ENCODE measurements at regions not wholly inside any gene's neighbourhood (a gene's known extent, or its start where the extent isn't known, plus 50 kb on each side); places are given as distances from the start of the nearest gene placed in this dataset.
A peak's percentile ranks its signal among the peaks of the same experiment; 100 is the strongest.

DNA sequence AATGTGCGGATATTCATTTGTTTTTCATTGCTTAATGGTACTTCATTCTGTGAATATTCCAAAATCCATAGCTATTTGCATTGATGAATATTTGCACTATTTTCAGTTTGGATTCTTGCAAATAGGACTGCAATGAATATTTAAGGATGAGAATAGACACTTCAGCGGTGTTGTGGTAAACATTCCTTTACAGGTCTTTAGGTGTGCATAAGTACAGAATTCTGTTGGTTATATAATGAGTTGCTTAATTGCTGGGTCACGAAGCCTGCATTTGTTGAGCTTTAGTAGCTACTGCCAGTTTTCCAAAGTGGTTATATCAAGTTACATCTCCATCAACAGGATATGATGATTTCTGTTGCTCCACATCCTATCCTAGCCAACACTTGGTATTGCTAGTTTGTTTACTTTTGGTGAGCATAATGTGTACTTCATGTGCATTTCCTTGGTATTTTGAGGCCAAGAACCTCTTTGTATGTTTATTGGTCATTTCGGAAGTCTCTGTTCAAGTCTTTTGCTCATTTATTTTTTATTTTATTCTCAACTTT, 64.2 kb upstream of the CYYR1 start:
- TF ChIP-seq, protein P1, sequence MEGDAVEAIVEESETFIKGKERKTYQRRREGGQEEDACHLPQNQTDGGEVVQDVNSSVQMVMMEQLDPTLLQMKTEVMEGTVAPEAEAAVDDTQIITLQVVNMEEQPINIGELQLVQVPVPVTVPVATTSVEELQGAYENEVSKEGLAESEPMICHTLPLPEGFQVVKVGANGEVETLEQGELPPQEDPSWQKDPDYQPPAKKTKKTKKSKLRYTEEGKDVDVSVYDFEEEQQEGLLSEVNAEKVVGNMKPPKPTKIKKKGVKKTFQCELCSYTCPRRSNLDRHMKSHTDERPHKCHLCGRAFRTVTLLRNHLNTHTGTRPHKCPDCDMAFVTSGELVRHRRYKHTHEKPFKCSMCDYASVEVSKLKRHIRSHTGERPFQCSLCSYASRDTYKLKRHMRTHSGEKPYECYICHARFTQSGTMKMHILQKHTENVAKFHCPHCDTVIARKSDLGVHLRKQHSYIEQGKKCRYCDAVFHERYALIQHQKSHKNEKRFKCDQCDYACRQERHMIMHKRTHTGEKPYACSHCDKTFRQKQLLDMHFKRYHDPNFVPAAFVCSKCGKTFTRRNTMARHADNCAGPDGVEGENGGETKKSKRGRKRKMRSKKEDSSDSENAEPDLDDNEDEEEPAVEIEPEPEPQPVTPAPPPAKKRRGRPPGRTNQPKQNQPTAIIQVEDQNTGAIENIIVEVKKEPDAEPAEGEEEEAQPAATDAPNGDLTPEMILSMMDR (conservative IDR thresholded peaks at IDR 0.05; ENCODE audit: low read depth, low read length) = no peak
- H3K4me3 ChIP-seq (ENCODE audit: low read depth, low read length) = no peak overlapping the region
- DNase-seq (ENCODE audit: low read depth) = peak; percentile 11

DNA sequence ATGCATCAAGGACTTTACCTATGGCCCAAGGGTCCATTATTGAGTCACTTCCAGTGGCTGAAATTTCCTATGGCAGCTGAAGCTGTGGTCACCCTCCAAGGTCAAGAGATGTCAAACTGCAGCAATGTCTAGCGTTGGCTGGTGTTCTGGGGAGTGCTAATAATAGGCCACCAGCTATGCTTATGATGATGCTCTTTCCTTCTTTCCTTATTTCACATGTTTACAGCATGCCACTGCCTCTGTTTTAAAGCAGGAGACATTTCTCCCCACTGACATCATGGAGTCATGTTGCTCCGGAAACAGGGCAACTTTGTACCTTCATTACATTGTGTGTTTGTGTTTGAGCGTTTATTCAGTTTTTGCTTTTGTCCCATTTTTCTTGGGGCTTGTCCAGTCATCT, 62.6 kb upstream of the CYYR1 start:
- DNase-seq (ENCODE audit: low read depth) = no peak
- H3K4me3 ChIP-seq (ENCODE audit: low read depth, low read length) = no peak overlapping the region
- TF ChIP-seq, protein P1 (conservative IDR thresholded peaks at IDR 0.05; ENCODE audit: low read depth, low read length) = no peak

DNA sequence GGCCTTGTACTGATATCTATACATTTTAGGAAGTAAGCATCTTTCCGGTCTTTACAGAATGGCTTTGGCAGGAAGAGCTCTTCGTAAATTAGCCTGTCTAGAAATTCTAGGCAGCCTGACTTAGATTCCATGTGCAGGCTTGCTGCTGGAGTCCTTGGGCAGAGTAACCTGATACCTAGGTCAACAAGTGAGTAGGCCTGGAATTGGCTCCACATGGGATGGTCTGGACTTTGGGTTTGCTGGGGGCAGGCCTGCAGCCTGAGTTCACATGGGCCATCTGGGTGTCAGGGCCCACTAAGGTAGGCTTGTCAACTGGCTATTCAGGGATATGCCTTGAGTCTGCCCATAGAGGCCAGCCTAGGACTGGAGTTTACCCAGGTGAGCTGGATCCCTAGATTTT, 59.6 kb upstream of the CYYR1 start:
- no peak overlapping the region for H3K4me3 ChIP-seq (ENCODE audit: low read depth, low read length)
- DNase-seq (ENCODE audit: low read depth) = no peak
- TF ChIP-seq, protein P1 (conservative IDR thresholded peaks at IDR 0.05; ENCODE audit: low read depth, low read length) = no peak

DNA sequence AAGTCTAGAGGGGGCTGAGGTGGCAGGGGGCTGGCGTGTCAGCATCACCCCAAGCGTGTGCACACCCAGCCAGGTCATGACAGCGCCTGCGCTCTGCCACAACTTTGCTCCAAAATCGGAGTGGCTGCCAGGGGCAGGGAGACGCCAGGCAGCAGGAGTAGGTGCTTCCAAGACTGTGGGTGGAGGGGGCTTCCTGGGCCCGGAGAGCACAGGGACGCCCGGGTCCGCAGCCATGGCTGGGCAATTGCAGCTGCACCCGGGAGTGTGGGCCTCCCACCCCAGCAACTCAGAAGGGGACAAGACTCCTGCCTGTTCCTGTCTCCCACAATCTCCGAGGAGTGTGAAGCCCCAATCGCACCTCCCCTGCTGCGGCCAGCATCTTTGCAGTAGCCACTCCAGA, 53.1 kb upstream of the CYYR1 start:
- no peak overlapping the region for H3K4me3 ChIP-seq (ENCODE audit: low read depth, low read length)
- no peak for DNase-seq (ENCODE audit: low read depth)
- TF ChIP-seq, protein P1 (conservative IDR thresholded peaks at IDR 0.05; ENCODE audit: low read depth, low read length) = no peak

DNA sequence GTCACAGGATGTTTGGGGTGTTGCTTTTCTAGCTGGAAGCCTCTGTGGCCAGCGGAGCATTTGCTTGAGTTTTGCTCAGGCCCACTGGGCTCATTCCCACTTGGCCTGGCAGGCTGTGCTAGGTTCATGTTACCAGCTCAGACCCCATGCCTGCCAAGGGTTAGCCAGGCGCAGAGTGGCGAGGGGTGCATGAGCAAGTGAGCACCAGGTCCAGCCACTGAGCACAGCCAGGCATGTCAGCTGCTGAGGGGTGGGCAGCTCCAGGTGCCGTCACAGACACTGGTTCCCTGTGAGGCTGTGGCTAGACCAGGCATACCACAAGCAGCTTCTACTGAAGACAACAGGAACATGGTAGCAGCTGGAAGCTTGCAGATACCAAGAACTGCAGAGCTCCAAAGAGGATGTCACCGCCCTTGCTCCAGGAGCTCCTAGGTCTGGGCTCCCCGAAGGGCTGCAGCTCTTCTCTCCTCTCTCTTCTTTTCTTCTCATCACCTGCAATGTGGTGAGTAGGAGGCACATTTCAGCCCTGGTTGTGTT, 52.0 kb upstream of the CYYR1 start:
- TF ChIP-seq, protein P1 (conservative IDR thresholded peaks at IDR 0.05; ENCODE audit: low read depth, low read length) = no peak
- DNase-seq (ENCODE audit: low read depth) = no peak
- no peak overlapping the region for H3K4me3 ChIP-seq (ENCODE audit: low read depth, low read length)

Measured in choroid plexus epithelial cell (primary cell).